GM12878 (cell line): ENCODE measurements at regions not wholly inside any gene's neighbourhood (a gene's known extent, or its start where the extent isn't known, plus 50 kb on each side); places are given as distances from the start of the nearest gene placed in this dataset.

ENCODE experiments used
- ATAC-seq: fragments of 200-7000 bp; cut with Tn5 transposase; 3 replicates; pipeline ENCODE4 v1.9.1; 2020; ENCODE audit warnings: mild to moderate bottlenecking, moderate library complexity
- BruUV-seq: library from RNA; stranded (reverse); fragments of 400-500 nt; replicated peaks from 2 replicates; lab custom pipeline; 2021; lab: Mats Ljungman, UMichigan
- CTCF ChIA-PET: fragments of 300-600 bp; sonication (Branson Sonifier 250); formaldehyde crosslinking; extraction: SDS; loops from one replicate; lab custom pipeline; 2021; ENCODE audit warnings: inconsistent platforms; lab: Yijun Ruan, JAX
- POLR2A ChIA-PET: fragments of 350-600 bp; formaldehyde crosslinking; extraction: SDS; loops from one replicate; lab custom pipeline; 2021; ENCODE audit warnings: inconsistent platforms; lab: Charles Lee
- RAD21 ChIA-PET: fragments of 300-600 bp; sonication (Branson Sonifier 250); formaldehyde crosslinking; loops from one replicate; lab custom pipeline; 2023; ENCODE audit warnings: antibody characterized with exemption; ENCODE audit not compliant: unreplicated experiment; lab: Charles Lee
- SMC1A ChIA-PET: fragments of 300-600 bp; sonication (Branson Sonifier 250); formaldehyde crosslinking; loops from one replicate; lab custom pipeline; 2023; ENCODE audit not compliant: unreplicated experiment, uncharacterized antibody; lab: Charles Lee
- DNase-seq: peaks from one replicate; pipeline ENCODE4 v3.0.0-alpha.2; 2011; ENCODE audit warnings: low read depth, low spot score
- FAIRE-seq: peaks from 3 replicates; lab custom pipeline; 2011; peaks lifted over from hg19 to GRCh38; lab: Jason Lieb, UNC
- H2AFZ ChIP-seq: 2 replicates; pipeline ENCODE4 v1.6.0; 2011; ENCODE audit warnings: low read depth, low read length, control low read depth; ENCODE audit not compliant: control insufficient read depth
- H3K27ac ChIP-seq: 2 replicates; pipeline ENCODE4 v1.5.1; 2011; ENCODE audit warnings: control low read depth; ENCODE audit not compliant: control insufficient read depth, insufficient read depth
- H3K27me3 ChIP-seq, 2 experiments: replicated peaks in 1 of 2; 2 replicates each; pipeline versions ENCODE4 v1.6.0 to v1.6.1; 2011; ENCODE audit warnings: low read length in 1 of 2; ENCODE audit not compliant: control insufficient read depth in 2 of 2, insufficient read depth in 2 of 2
- H3K36me3 ChIP-seq, 2 experiments: 2 replicates each; pipeline ENCODE4 v1.5.1; 2011; ENCODE audit warnings: low read length in 1 of 2; ENCODE audit not compliant: control insufficient read depth in 2 of 2, insufficient read depth in 2 of 2
- H3K4me1 ChIP-seq: 2 replicates; pipeline ENCODE4 v1.6.1; 2011; ENCODE audit warnings: mild to moderate bottlenecking, low read length, moderate library complexity, mixed read lengths; ENCODE audit not compliant: control insufficient read depth, insufficient read depth
- H3K4me2 ChIP-seq: 2 replicates; pipeline ENCODE4 v1.6.0; 2011; ENCODE audit warnings: control low read depth; ENCODE audit not compliant: control insufficient read depth, insufficient read depth
- H3K4me3 ChIP-seq: fragments of 200-600 bp; sonication (generic); 2 replicates; pipeline ENCODE4 v1.5.1; 2016
- H3K79me2 ChIP-seq: 2 replicates; pipeline ENCODE4 v1.6.0; 2011; ENCODE audit warnings: low read length; ENCODE audit not compliant: control insufficient read depth, insufficient read depth
- H3K9ac ChIP-seq: 2 replicates; pipeline ENCODE4 v1.8.0; 2011; ENCODE audit warnings: low read length, control low read depth, mixed read lengths; ENCODE audit not compliant: control insufficient read depth, insufficient read depth
- H3K9me3 ChIP-seq: replicated peaks from 3 replicates; pipeline ENCODE4 v1.5.1; 2011; ENCODE audit warnings: mild to moderate bottlenecking, low read length; ENCODE audit not compliant: control insufficient read depth, insufficient read depth
- H4K20me1 ChIP-seq: 2 replicates; pipeline ENCODE4 v1.6.0; 2011; ENCODE audit not compliant: control insufficient read depth, insufficient read depth
- BCLAF1 ChIP-seq: fragments of 450-650 bp; IDR thresholded peaks from 2 replicates; pipeline ENCODE4 v1.6.1; 2017; ENCODE audit warnings: antibody characterized with exemption, mild to moderate bottlenecking, moderate library complexity
- GATAD2B ChIP-seq: fragments of 450-650 bp; conservative IDR thresholded peaks from 2 replicates; pipeline ENCODE4 v1.6.1; 2017; ENCODE audit warnings: low read depth, mild to moderate bottlenecking, moderate library complexity
- HDGF ChIP-seq: fragments of 450-650 bp; IDR thresholded peaks from 2 replicates; pipeline ENCODE4 v1.6.1; 2016; ENCODE audit warnings: antibody characterized with exemption
- MEF2A ChIP-seq: IDR thresholded peaks from 2 replicates; pipeline ENCODE4 v1.6.1; 2011; ENCODE audit warnings: low read depth, mild to moderate bottlenecking, low read length, moderate library complexity; ENCODE audit not compliant: insufficient read depth
- MYB ChIP-seq: fragments of 150-350 bp; IDR thresholded peaks from 2 replicates; pipeline ENCODE4 v1.6.1; 2014; ENCODE audit warnings: mild to moderate bottlenecking, low read depth, low read length, borderline replicate concordance
- NKRF ChIP-seq: fragments of 450-650 bp; conservative IDR thresholded peaks from 2 replicates; pipeline ENCODE4 v1.6.1; 2017; ENCODE audit warnings: mild to moderate bottlenecking, moderate library complexity
- SIX5 ChIP-seq: IDR thresholded peaks from 2 replicates; pipeline ENCODE4 v1.6.1; 2011; ENCODE audit warnings: mild to moderate bottlenecking, low read depth, low read length, moderate library complexity; ENCODE audit not compliant: severe bottlenecking
- ZNF207 ChIP-seq: fragments of 450-650 bp; IDR thresholded peaks from 2 replicates; pipeline ENCODE4 v1.6.1; 2014; ENCODE audit warnings: antibody characterized with exemption, mild to moderate bottlenecking, borderline replicate concordance
- ZNF217 ChIP-seq: fragments of 450-650 bp; IDR thresholded peaks from 2 replicates; pipeline ENCODE4 v1.6.1; 2017; ENCODE audit warnings: antibody characterized with exemption, mild to moderate bottlenecking
- ZNF274 ChIP-seq: IDR thresholded peaks from one replicate; pipeline ENCODE4 v1.8.0; 2011; ENCODE audit not compliant: insufficient read length, insufficient read depth
- WGBS: methylation state at CpG from one replicate; pipeline ENCODE4 v1.1.6; 2016; ENCODE audit warnings: low lambda C conversion rate; ENCODE audit not compliant: insufficient replicate concordance, insufficient coverage; ENCODE audit errors: missing lambda C conversion rate; 5-methylcytosine and 5-hydroxymethylcytosine counted together
- in situ Hi-C: fragments of 300-500 bp; cut with MboI; formaldehyde crosslinking; loops from 9 replicates; pipeline ENCODE4 v1.14.3; 2018; ENCODE audit warnings: mixed read lengths
- intact Hi-C: fragments of 100-400 bp; cut with micrococcal nuclease; formaldehyde crosslinking; loops from one replicate; pipeline ENCODE4 v1.14.2; 2022; ENCODE audit not compliant: unreplicated experiment

GRCh38 chr15:25062551-25063430 lies 108.0 kb downstream of the SNRPN start:
- H3K9me3 ChIP-seq = peaks cover 74% of the 10 kb centered on the region
- H3K27ac ChIP-seq = no peak overlapping the region
- no peak overlapping the region for H3K4me2 ChIP-seq
- POLR2A ChIA-PET = no interaction called here
- SMC1A ChIA-PET = no interaction called here
- FAIRE-seq (no peak), ATAC-seq (no peak), DNase-seq (no peak)
- H3K79me2 ChIP-seq = no peaks in the 10 kb centered on the region
- H3K9ac ChIP-seq = no peak overlapping the region
- no peaks in the 10 kb centered on the region for H3K27me3 ChIP-seq
- RAD21 ChIA-PET = no interaction called here
- WGBS = 41% methylated on average over 13 of the region's 13 CpGs
- in situ Hi-C loops = no loop called here
- H3K4me3 ChIP-seq = no peak overlapping the region
- no TSS peak for BruUV-seq
- H4K20me1 ChIP-seq = no peaks in the 10 kb centered on the region
- peak; percentile 13 for TF ChIP-seq ZNF274
- no peak for TF ChIP-seq MEF2A
- no peaks in the 10 kb centered on the region for H3K4me1 ChIP-seq
- H3K36me3 ChIP-seq = peaks cover 0 to 4% of the 10 kb centered on the region in 2 experiments; a peak in 2 of 4 replicates
- CTCF ChIA-PET = no interaction called here
- intact Hi-C loops = no loop called here
- H2AFZ ChIP-seq = no peak overlapping the region

GRCh38 chr15:25065286-25065685 lies 110.5 kb downstream of the SNRPN start:
- POLR2A ChIA-PET = no interaction called here
- ATAC-seq = no peak
- in situ Hi-C loops (no loop called here), intact Hi-C loops (no loop called here)
- Histone ChIP-seq H4K20me1 (no peaks in the 10 kb centered on the region), H3K27ac (no peak overlapping the region), H3K4me2 (no peak overlapping the region), H3K27me3 (no peaks in the 10 kb centered on the region), H3K4me1 (no peaks in the 10 kb centered on the region), H3K9ac (no peak overlapping the region), H3K9me3 (peaks cover 69% of the 10 kb centered on the region), H2AFZ (no peak overlapping the region), H3K4me3 (no peak overlapping the region), H3K36me3 (peaks cover 0 to 4% of the 10 kb centered on the region in 2 experiments; a peak in 2 of 4 replicates), H3K79me2 (no peaks in the 10 kb centered on the region)
- BruUV-seq = no TSS peak
- WGBS = 72% methylated on average over 9 of the region's 9 CpGs
- CTCF ChIA-PET = no interaction called here
- RAD21 ChIA-PET = no interaction called here
- FAIRE-seq = no peak
- SMC1A ChIA-PET = no interaction called here
- DNase-seq = no peak
- TF ChIP-seq GATAD2B = no peak
- TF ChIP-seq SIX5 = no peak
- no peak for TF ChIP-seq BCLAF1
- no peak for TF ChIP-seq ZNF217
- TF ChIP-seq NKRF = no peak
- no peak for TF ChIP-seq MYB
- TF ChIP-seq HDGF = no peak
- no peak for TF ChIP-seq ZNF207
